Effector memory CD4-positive, alpha-beta T cell (primary cell): ENCODE measurements at regions not wholly inside any gene's neighbourhood (a gene's known extent, or its start where the extent isn't known, plus 50 kb on each side); places are given as distances from the start of the nearest gene placed in this dataset.

ENCODE experiments used
- DNase-seq, 3 donors: peaks; one replicate each; pipeline ENCODE4 v3.0.0-alpha.2; 2020
- H3K27ac ChIP-seq: 2 replicates; pipeline ENCODE4 v1.7.0; 2013; ENCODE audit warnings: mild to moderate bottlenecking, low read length, moderate library complexity; ENCODE audit not compliant: insufficient read depth, poor library complexity, severe bottlenecking
- H3K27me3 ChIP-seq: replicated peaks from 2 replicates; pipeline ENCODE4 v1.7.0; 2013; ENCODE audit warnings: mild to moderate bottlenecking, low read length; ENCODE audit not compliant: insufficient read depth, control insufficient read depth, poor library complexity, severe bottlenecking
- H3K36me3 ChIP-seq: 2 replicates; pipeline ENCODE4 v1.7.0; 2013; ENCODE audit warnings: mild to moderate bottlenecking, low read length, moderate library complexity; ENCODE audit not compliant: control insufficient read depth, insufficient read depth
- H3K4me1 ChIP-seq: 2 replicates; pipeline ENCODE4 v1.7.0; 2013; ENCODE audit warnings: low read length, mild to moderate bottlenecking; ENCODE audit not compliant: control insufficient read depth, insufficient read depth, poor library complexity, severe bottlenecking
- H3K4me3 ChIP-seq: 2 replicates; pipeline ENCODE4 v1.7.0; 2013; ENCODE audit warnings: low read length, low read depth, mild to moderate bottlenecking; ENCODE audit not compliant: insufficient read depth, poor library complexity, severe bottlenecking
- H3K9me3 ChIP-seq: 2 replicates; pipeline ENCODE4 v1.7.0; 2013; ENCODE audit warnings: mild to moderate bottlenecking, low read length, moderate library complexity; ENCODE audit not compliant: control insufficient read depth

- DNase-seq: no peak
- no peak overlapping the region for H3K4me3 ChIP-seq
- no peak overlapping the region for H3K27ac ChIP-seq
- no peaks in the 10 kb centered on the region for H3K4me1 ChIP-seq
- no peaks in the 10 kb centered on the region for H3K9me3 ChIP-seq
- no peaks in the 10 kb centered on the region for H3K36me3 ChIP-seq
- no peaks in the 10 kb centered on the region for H3K27me3 ChIP-seq
These were observed 1085.0 kb upstream of the ALCAM start for GRCh38 chr3:104281713-104282112.

GRCh38 chr3:104286645-104287044, 1080.1 kb upstream of the ALCAM start:
- Histone ChIP-seq H3K27ac (no peak overlapping the region), H3K4me3 (no peak overlapping the region), H3K27me3 (no peaks in the 10 kb centered on the region), H3K9me3 (no peaks in the 10 kb centered on the region), H3K36me3 (no peaks in the 10 kb centered on the region), H3K4me1 (no peaks in the 10 kb centered on the region)
- no peak for DNase-seq

DNA sequence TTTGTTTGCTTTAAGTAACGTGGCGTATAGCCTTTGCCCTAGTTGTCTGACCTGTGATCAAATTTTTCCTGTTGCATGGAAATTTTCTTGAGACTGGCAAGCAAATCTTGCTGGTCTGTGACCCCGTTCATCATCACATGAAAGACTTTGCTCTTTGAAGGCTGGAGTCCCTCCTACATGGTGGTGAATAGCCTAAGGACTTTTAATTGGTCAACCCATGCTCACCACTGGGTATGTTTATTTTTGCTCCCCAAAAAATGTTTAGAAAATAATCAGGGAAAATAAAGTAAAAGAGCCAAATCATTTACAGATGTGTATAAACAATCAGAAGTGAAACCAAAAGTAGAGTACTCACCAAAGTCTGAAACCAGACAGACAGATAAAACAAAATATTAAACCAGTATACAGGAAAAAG, 1075.3 kb upstream of the ALCAM start:
- H3K9me3 ChIP-seq: no peaks in the 10 kb centered on the region
- no peak overlapping the region for H3K27ac ChIP-seq
- H3K27me3 ChIP-seq: no peaks in the 10 kb centered on the region
- no peaks in the 10 kb centered on the region for H3K36me3 ChIP-seq
- DNase-seq: no peak
- no peaks in the 10 kb centered on the region for H3K4me1 ChIP-seq
- peak overlapping the region; percentile 10 for H3K4me3 ChIP-seq

DNA sequence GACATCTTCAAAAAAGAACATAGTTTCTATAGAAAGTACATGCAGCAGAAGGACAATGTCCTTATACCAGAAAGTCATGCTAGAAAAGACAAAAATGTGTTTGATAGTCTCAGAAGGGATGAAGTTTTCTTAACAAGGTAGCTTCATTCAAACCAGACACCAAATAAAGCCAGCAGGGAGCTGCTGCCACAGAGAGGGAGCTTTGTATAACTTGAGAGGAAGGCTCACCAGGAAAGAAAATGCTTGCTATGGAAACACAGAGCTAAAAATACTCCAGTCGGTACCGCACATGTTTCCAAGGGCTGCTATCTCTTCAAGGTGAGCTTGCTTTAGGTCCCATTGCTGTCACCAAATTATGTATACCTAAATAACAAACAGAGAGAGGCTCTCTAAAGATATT, 1074.8 kb upstream of the ALCAM start:
- Histone ChIP-seq H3K4me1 (no peaks in the 10 kb centered on the region), H3K4me3 (peak overlapping the region; percentile 10), H3K27ac (no peak overlapping the region), H3K36me3 (no peaks in the 10 kb centered on the region), H3K9me3 (no peaks in the 10 kb centered on the region), H3K27me3 (no peaks in the 10 kb centered on the region)
- DNase-seq: no peak

GRCh38 chr3:104297617-104298016, 1069.1 kb upstream of the ALCAM start:
- no peak for DNase-seq
- Histone ChIP-seq H3K36me3 (no peaks in the 10 kb centered on the region), H3K4me1 (no peaks in the 10 kb centered on the region), H3K27ac (no peak overlapping the region), H3K9me3 (no peaks in the 10 kb centered on the region), H3K27me3 (no peaks in the 10 kb centered on the region), H3K4me3 (no peak overlapping the region)

- H3K27me3 ChIP-seq: no peaks in the 10 kb centered on the region
These were observed 1068.0 kb upstream of the ALCAM start for GRCh38 chr3:104298662-104299061.

GRCh38 chr3:104316118-104316517, 1050.6 kb upstream of the ALCAM start:
- no peaks in the 10 kb centered on the region for H3K9me3 ChIP-seq
- no peak for DNase-seq

More at GRCh38 chr3:104298662-104299061, 1068.0 kb upstream of the ALCAM start:
- Histone ChIP-seq H3K4me1 (no peaks in the 10 kb centered on the region), H3K36me3 (no peaks in the 10 kb centered on the region), H3K9me3 (no peaks in the 10 kb centered on the region), H3K27ac (no peak overlapping the region), H3K4me3 (no peak overlapping the region)
- no peak for DNase-seq

DNA sequence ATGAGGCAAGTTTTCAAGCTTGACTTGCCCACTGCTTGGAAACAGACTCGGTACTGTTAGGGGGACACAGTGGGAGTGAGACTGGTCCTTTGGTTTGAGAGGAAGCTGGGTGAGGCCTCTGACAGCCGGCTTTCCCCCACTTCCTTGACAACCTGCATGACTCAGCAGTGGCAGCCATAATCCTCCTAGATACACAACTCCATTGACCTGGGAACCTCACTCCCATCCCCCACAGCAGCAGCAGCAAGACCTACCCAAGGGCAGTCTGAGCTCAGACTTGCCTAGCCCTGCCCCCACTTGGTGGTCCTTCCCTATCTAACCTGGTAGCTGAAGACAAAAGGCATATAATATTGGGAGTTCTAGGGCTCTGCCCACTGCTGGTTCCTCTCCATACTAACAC, 1043.5 kb upstream of the ALCAM start:
- DNase-seq: no peak
- H3K9me3 ChIP-seq: no peaks in the 10 kb centered on the region
- no peaks in the 10 kb centered on the region for H3K27me3 ChIP-seq
- no peak overlapping the region for H3K27ac ChIP-seq
- no peaks in the 10 kb centered on the region for H3K4me1 ChIP-seq
- no peaks in the 10 kb centered on the region for H3K36me3 ChIP-seq
- no peak overlapping the region for H3K4me3 ChIP-seq

More at GRCh38 chr3:104316118-104316517, 1050.6 kb upstream of the ALCAM start:
- Histone ChIP-seq H3K27ac (no peak overlapping the region), H3K4me1 (no peaks in the 10 kb centered on the region), H3K4me3 (no peak overlapping the region), H3K27me3 (no peaks in the 10 kb centered on the region), H3K36me3 (no peaks in the 10 kb centered on the region)

GRCh38 chr3:104347291-104347690, 1019.4 kb upstream of the ALCAM start:
- Histone ChIP-seq H3K4me3 (no peak overlapping the region), H3K36me3 (no peaks in the 10 kb centered on the region), H3K27me3 (no peaks in the 10 kb centered on the region), H3K9me3 (no peaks in the 10 kb centered on the region), H3K27ac (no peak overlapping the region), H3K4me1 (no peaks in the 10 kb centered on the region)
- no peak for DNase-seq

GRCh38 chr3:104349836-104350235, 1016.9 kb upstream of the ALCAM start:
- Histone ChIP-seq H3K4me3 (no peak overlapping the region), H3K4me1 (no peaks in the 10 kb centered on the region), H3K27ac (no peak overlapping the region), H3K9me3 (no peaks in the 10 kb centered on the region), H3K36me3 (no peaks in the 10 kb centered on the region), H3K27me3 (no peaks in the 10 kb centered on the region)
- DNase-seq: no peak

DNA sequence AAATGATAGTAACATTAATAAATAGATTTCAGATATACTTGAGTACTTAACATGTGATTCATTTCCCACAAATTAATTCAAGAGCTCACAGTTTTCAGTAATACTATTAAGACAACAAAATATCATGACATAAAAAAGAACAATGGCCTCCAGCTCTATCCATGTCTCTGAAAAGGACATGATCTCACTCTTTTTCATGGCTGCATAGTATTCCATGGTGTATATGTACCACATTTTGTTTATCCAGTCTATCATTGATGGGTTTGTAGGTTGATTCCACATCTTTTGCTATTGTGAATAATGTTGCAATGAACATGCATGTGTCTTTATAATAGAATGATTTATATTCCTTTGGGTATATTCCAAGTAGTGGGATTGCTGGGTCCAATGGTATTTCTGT, 1012.8 kb upstream of the ALCAM start:
- Histone ChIP-seq H3K4me3 (no peak overlapping the region), H3K4me1 (no peaks in the 10 kb centered on the region), H3K27me3 (no peaks in the 10 kb centered on the region), H3K9me3 (no peaks in the 10 kb centered on the region), H3K36me3 (no peaks in the 10 kb centered on the region), H3K27ac (no peak overlapping the region)
- no peak for DNase-seq
